IMR-90 (cell line): ENCODE measurements at regions not wholly inside any gene's neighbourhood (a gene's known extent, or its start where the extent isn't known, plus 50 kb on each side); places are given as distances from the start of the nearest gene placed in this dataset.

Source experiments
- ATAC-seq: fragments of 200-7000 bp; cut with Tn5 transposase; 2 replicates; pipeline ENCODE4 v1.9.1; 2020; ENCODE audit warnings: low read depth, mild to moderate bottlenecking, moderate library complexity
- BruUV-seq: library from RNA; stranded (reverse); fragments of 400-500 nt; replicated peaks from 2 replicates; lab custom pipeline; 2021; lab: Mats Ljungman, UMichigan
- CTCF ChIA-PET: fragments of 300-600 bp; formaldehyde crosslinking; extraction: SDS; loops from one replicate; lab custom pipeline; 2021; ENCODE audit warnings: antibody characterized with exemption; lab: Yijun Ruan, JAX
- POLR2A ChIA-PET: fragments of 300-600 bp; sonication (Branson Sonifier 250); formaldehyde crosslinking; loops from one replicate; lab custom pipeline; 2022; ENCODE audit warnings: antibody characterized with exemption; ENCODE audit not compliant: unreplicated experiment; lab: Charles Lee
- DNase-seq: peaks from one replicate; pipeline ENCODE4 v3.0.0; 2013
- H2AFZ ChIP-seq: replicated peaks from 2 replicates; pipeline ENCODE3; 2013; ENCODE audit warnings: low read length, mild to moderate bottlenecking; ENCODE audit not compliant: poor library complexity
- H2AK5ac ChIP-seq: 2 replicates; pipeline ENCODE4 v1.6.1; 2013; ENCODE audit warnings: low read depth, low read length, inconsistent platforms
- H2AK9ac ChIP-seq: replicated peaks from 2 replicates; pipeline ENCODE3; 2013; ENCODE audit warnings: mild to moderate bottlenecking, low read depth, low read length, moderate library complexity; ENCODE audit not compliant: poor library complexity
- H2BK120ac ChIP-seq: 2 replicates; pipeline ENCODE4 v1.6.1; 2013; ENCODE audit warnings: low read depth, low read length, inconsistent platforms
- H2BK15ac ChIP-seq: 3 replicates; pipeline ENCODE4 v1.6.1; 2013; ENCODE audit warnings: low read depth, low read length, inconsistent platforms
- H2BK20ac ChIP-seq: 2 replicates; pipeline ENCODE4 v1.6.1; 2013; ENCODE audit warnings: low read depth, mild to moderate bottlenecking, inconsistent platforms, low read length, moderate library complexity
- H2BK5ac ChIP-seq: 2 replicates; pipeline ENCODE4 v1.6.1; 2013; ENCODE audit warnings: mild to moderate bottlenecking, low read depth, low read length, inconsistent platforms; ENCODE audit not compliant: poor library complexity, severe bottlenecking
- H3K14ac ChIP-seq: replicated peaks from 2 replicates; pipeline ENCODE4 v1.6.1; 2013; ENCODE audit warnings: low read depth, low read length, inconsistent platforms
- H3K18ac ChIP-seq: 2 replicates; pipeline ENCODE4 v1.6.1; 2013; ENCODE audit warnings: low read depth, low read length, control low read depth
- H3K23ac ChIP-seq: 2 replicates; pipeline ENCODE4 v1.6.1; 2013; ENCODE audit warnings: low read depth, low read length, inconsistent platforms
- H3K27ac ChIP-seq: 2 replicates; pipeline ENCODE4 v1.5.1; 2013; ENCODE audit warnings: mild to moderate bottlenecking, control low read depth, low read length; ENCODE audit not compliant: insufficient read depth
- H3K27me3 ChIP-seq: 2 replicates; pipeline ENCODE4 v1.6.1; 2013; ENCODE audit warnings: low read length; ENCODE audit not compliant: control insufficient read depth, insufficient read depth
- H3K36me3 ChIP-seq: 2 replicates; pipeline ENCODE4 v1.6.1; 2013; ENCODE audit warnings: low read length, mixed read lengths; ENCODE audit not compliant: control insufficient read depth, insufficient read depth
- H3K4ac ChIP-seq: 2 replicates; pipeline ENCODE4 v1.6.1; 2013; ENCODE audit warnings: low read depth, low read length, inconsistent platforms
- H3K4me1 ChIP-seq: 2 replicates; pipeline ENCODE4 v1.6.1; 2013; ENCODE audit warnings: low read length, mixed read lengths; ENCODE audit not compliant: control insufficient read depth, insufficient read depth
- H3K4me2 ChIP-seq: 2 replicates; pipeline ENCODE4 v1.6.1; 2013; ENCODE audit warnings: low read depth, mild to moderate bottlenecking, control low read depth, low read length, moderate library complexity
- H3K4me3 ChIP-seq: 2 replicates; pipeline ENCODE4 v1.5.1; 2013; ENCODE audit warnings: low read depth, mild to moderate bottlenecking, control low read depth, low read length, moderate library complexity; ENCODE audit not compliant: insufficient read depth
- H3K56ac ChIP-seq: 2 replicates; pipeline ENCODE4 v1.6.1; 2013; ENCODE audit warnings: low read length, inconsistent platforms; ENCODE audit not compliant: insufficient read depth; ENCODE audit errors: extremely low read depth
- H3K79me1 ChIP-seq, 2 experiments: 2 replicates each; pipeline ENCODE4 v1.6.1; 2013; ENCODE audit warnings: low read length in 2 of 2, inconsistent platforms in 1 of 2, low read depth in 1 of 2
- H3K9ac ChIP-seq: 2 replicates; pipeline ENCODE4 v1.6.1; 2013; ENCODE audit warnings: low read depth, low read length, control low read depth
- H3K9me1 ChIP-seq: 2 replicates; pipeline ENCODE4 v1.6.1; 2013; ENCODE audit warnings: low read length, inconsistent platforms; ENCODE audit not compliant: insufficient read depth
- H3K9me3 ChIP-seq: 2 replicates; pipeline ENCODE4 v1.6.1; 2013; ENCODE audit warnings: low read length; ENCODE audit not compliant: control insufficient read depth, insufficient read depth
- H4K20me1 ChIP-seq: 2 replicates; pipeline ENCODE4 v1.6.1; 2013; ENCODE audit warnings: low read length, inconsistent platforms; ENCODE audit not compliant: insufficient read depth
- H4K5ac ChIP-seq: 2 replicates; pipeline ENCODE4 v1.6.1; 2013; ENCODE audit warnings: mild to moderate bottlenecking, low read depth, low read length, control low read depth
- H4K8ac ChIP-seq, 2 experiments: 2 replicates each; pipeline ENCODE4 v1.6.1; 2013; ENCODE audit warnings: low read depth in 2 of 2, low read length in 2 of 2, control low read depth in 1 of 2, inconsistent platforms in 1 of 2
- H4K91ac ChIP-seq: 2 replicates; pipeline ENCODE4 v1.6.1; 2013; ENCODE audit warnings: low read depth, low read length, inconsistent platforms; ENCODE audit not compliant: insufficient read depth
- BHLHE40 ChIP-seq: fragments of 150-350 bp; IDR thresholded peaks from 2 replicates; pipeline ENCODE4 v1.6.1; 2016; ENCODE audit warnings: mild to moderate bottlenecking, low read depth, low read length
- dilution Hi-C: fragments of 300-500 bp; cut with HindIII; formaldehyde crosslinking; loops from one replicate; pipeline ENCODE4 v1.14.3; 2018; ENCODE audit warnings: low sequenced_read_pairs; ENCODE audit not compliant: unreplicated experiment
- in situ Hi-C: fragments of 300-500 bp; cut with MboI; formaldehyde crosslinking; loops from 3 replicates; pipeline ENCODE4 v1.14.3; 2019; ENCODE audit warnings: low sequenced_read_pairs, inconsistent platforms, mixed read lengths
- intact Hi-C: fragments of 100-400 bp; cut with micrococcal nuclease; formaldehyde crosslinking; loops from 2 replicates; pipeline ENCODE4 v1.10.0; 2022

- Histone ChIP-seq H2BK20ac (no peak overlapping the region), H3K79me1 (no peaks in the 10 kb centered on the region), H3K27me3 (no peaks in the 10 kb centered on the region), H2BK15ac (no peak overlapping the region), H3K56ac (no peak overlapping the region), H2BK5ac (no peak overlapping the region), H3K18ac (no peak overlapping the region), H3K23ac (no peak overlapping the region), H2AK9ac (no peak overlapping the region), H4K5ac (no peak overlapping the region), H4K91ac (no peak overlapping the region), H3K36me3 (no peaks in the 10 kb centered on the region), H3K27ac (no peak overlapping the region), H3K4me1 (no peaks in the 10 kb centered on the region), H3K4ac (no peak overlapping the region), H3K4me3 (no peak overlapping the region), H4K8ac (no peak overlapping the region), H4K20me1 (no peaks in the 10 kb centered on the region), H3K14ac (no peak overlapping the region), H2AK5ac (no peak overlapping the region), H3K4me2 (no peak overlapping the region), H3K9ac (no peak overlapping the region), H2AFZ (no peak overlapping the region), H3K9me3 (peaks cover 5% of the 10 kb centered on the region; the same call in 1 of the 2 replicates), H3K9me1 (no peaks in the 10 kb centered on the region), H2BK120ac (no peak overlapping the region)
- ATAC-seq (no peak), DNase-seq (no peak)
- dilution Hi-C loops = no loop called here
- no peak for TF ChIP-seq BHLHE40
- CTCF ChIA-PET = no interaction called here
- in situ Hi-C loops = no loop called here
- POLR2A ChIA-PET = no interaction called here
- intact Hi-C loops = no loop called here
- BruUV-seq = no TSS peak
Observed at GRCh38 chr3:5285439-5285838, 97.9 kb downstream of the EDEM1 start.
